ENCODE measurements at regions not wholly inside any gene's neighbourhood (a gene's known extent, or its start where the extent isn't known, plus 50 kb on each side); places are given as distances from the start of the nearest gene placed in this dataset.

GRCh38 chr5:116900793-116901192, 326.2 kb upstream of the SEMA6A start:
- H2BK15ac ChIP-seq (ENCODE audit: low read depth, low read length), result no peak overlapping the region
- no peak overlapping the region for H4K91ac ChIP-seq (ENCODE audit: insufficient read length, low read depth, low read length)
- H4K5ac ChIP-seq (ENCODE audit: insufficient read length, low read depth, low read length), result no peak overlapping the region
- H3K79me1 ChIP-seq (ENCODE audit: insufficient read depth, low read depth, low read length, poor library complexity, severe bottlenecking), result no peaks in the 10 kb centered on the region
- H3K56ac ChIP-seq (ENCODE audit: insufficient read length, low read depth, low read length), result no peak overlapping the region
- H2AK5ac ChIP-seq (ENCODE audit: insufficient read length, low read length), result no peak overlapping the region
- Mint-ChIP-seq H3K27ac (no peak overlapping the region), H3K27me3 (ENCODE audit: low read depth) (no peaks in the 10 kb centered on the region), H3K4me3 (no peak overlapping the region), H3K4me1 (peaks cover 0 to 5% of the 10 kb centered on the region in 2 experiments; a peak in 2 of 4 replicates), H3K36me3 (ENCODE audit: insufficient read depth in 1 of 3, low read depth in 3 of 3) (no peaks in the 10 kb centered on the region; a peak in 1 of 7 replicates), H3K9me3 (no peaks in the 10 kb centered on the region)
- no peak overlapping the region for H3K23ac ChIP-seq (ENCODE audit: insufficient read length, low read depth, low read length)
- TF ChIP-seq CTCF (conservative IDR thresholded peaks at IDR 0.05), result no peak
- H2BK12ac ChIP-seq (ENCODE audit: insufficient read length, low read depth, low read length), result no peak overlapping the region
- H3K9me3 ChIP-seq (ENCODE audit: control insufficient read depth, low read depth, low read length), result no peaks in the 10 kb centered on the region
- H3K14ac ChIP-seq (ENCODE audit: insufficient read depth, low read length), result no peak overlapping the region
- peaks cover 2% of the 10 kb centered on the region; the same call in 1 of the 2 replicates for H3K4me1 ChIP-seq (ENCODE audit: insufficient read depth, low read length)
- no peak overlapping the region for H3K4ac ChIP-seq (ENCODE audit: low read depth, low read length)
- no peak overlapping the region for H3K18ac ChIP-seq (ENCODE audit: insufficient read length, low read depth, low read length)
- H3K4me2 ChIP-seq (ENCODE audit: insufficient read depth, insufficient read length, low read length), result no peak overlapping the region
- no peak overlapping the region for H3K27ac ChIP-seq (ENCODE audit: insufficient read length, low read depth, low read length)
- no CpG with 5 or more reads among the region's 1 CpG for WGBS (ENCODE audit: extremely low coverage, insufficient read length, low lambda C conversion rate)
- no peak overlapping the region for H2AFZ ChIP-seq (ENCODE audit: low read length)
- H3K27me3 ChIP-seq (ENCODE audit: insufficient read depth, low read length), result no peaks in the 10 kb centered on the region
- DNase-seq, result no peak
- no peak overlapping the region for H2BK120ac ChIP-seq (ENCODE audit: low read depth, low read length, poor library complexity, severe bottlenecking)
- H3T11ph ChIP-seq (ENCODE audit: low read length), result no peak overlapping the region
- no peak overlapping the region for H3K9ac ChIP-seq (ENCODE audit: extremely low read depth, insufficient read length, low read length)
- H2BK20ac ChIP-seq (ENCODE audit: low read depth, low read length, poor library complexity, severe bottlenecking), result no peak overlapping the region
- no peaks in the 10 kb centered on the region for H3K23me2 ChIP-seq (ENCODE audit: insufficient read length, low read depth, low read length, poor library complexity, severe bottlenecking)
- no peaks in the 10 kb centered on the region for H4K20me1 ChIP-seq (ENCODE audit: control insufficient read depth, insufficient read depth, insufficient read length)
- H2BK5ac ChIP-seq (ENCODE audit: insufficient read length, low read length), result no peak overlapping the region
- no peak overlapping the region for H4K8ac ChIP-seq (replicated peaks; ENCODE audit: insufficient read length, low read depth, low read length)
- no peaks in the 10 kb centered on the region for H3K79me2 ChIP-seq (ENCODE audit: insufficient read depth, low read length)
